Coronary artery (tissue), 2 donors: ENCODE measurements at regions not wholly inside any gene's neighbourhood (a gene's known extent, or its start where the extent isn't known, plus 50 kb on each side); places are given as distances from the start of the nearest gene placed in this dataset.
"Not testable (repeated sequence)": the region's sequence is repeated elsewhere in the genome, so short reads cannot be mapped to it uniquely, and the experiment has no call there.

ENCODE experiments used
- DNase-seq: peaks from one replicate; pipeline ENCODE4 v3.0.0-alpha.2; 2017; ENCODE audit warnings: low spot score
- H3K27ac ChIP-seq, 2 donors: fragments of 200-600 bp; sonication (generic); one replicate each; pipeline ENCODE4 v1.5.1; 2016 to 2019
- H3K4me3 ChIP-seq: fragments of 200-600 bp; sonication (generic); 2 replicates; pipeline ENCODE4 v1.5.1; 2016; ENCODE audit warnings: mild to moderate bottlenecking, moderate library complexity
- TF ChIP-seq, protein P1 (sequence below): fragments of 200-600 bp; sonication (generic); IDR thresholded peaks from one replicate; pipeline ENCODE4 v1.5.1; 2019; ENCODE audit warnings: antibody characterized with exemption

DNA sequence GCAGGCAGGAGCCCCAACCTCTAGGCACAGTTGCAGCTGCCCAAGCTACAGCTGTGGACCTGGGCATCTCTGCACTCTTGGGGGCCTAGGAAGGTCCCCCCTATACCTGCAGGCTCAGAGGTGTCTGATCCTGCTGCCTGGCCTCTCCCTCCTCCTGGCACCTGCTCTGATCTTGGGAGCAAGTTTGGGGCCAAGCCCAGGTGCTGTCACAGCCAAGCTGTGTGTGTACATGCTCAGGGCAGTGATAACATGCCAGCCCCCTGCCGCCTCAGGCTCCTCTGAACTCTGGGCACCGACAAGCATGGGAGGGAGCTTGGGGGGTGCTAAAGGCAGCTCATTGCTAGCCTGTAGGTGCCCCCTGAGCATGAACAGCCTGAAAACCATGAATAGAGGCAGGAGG lies 829.6 kb upstream of the VRK2 start:
- no peak for DNase-seq
- no peak overlapping the region for H3K27ac ChIP-seq

DNA sequence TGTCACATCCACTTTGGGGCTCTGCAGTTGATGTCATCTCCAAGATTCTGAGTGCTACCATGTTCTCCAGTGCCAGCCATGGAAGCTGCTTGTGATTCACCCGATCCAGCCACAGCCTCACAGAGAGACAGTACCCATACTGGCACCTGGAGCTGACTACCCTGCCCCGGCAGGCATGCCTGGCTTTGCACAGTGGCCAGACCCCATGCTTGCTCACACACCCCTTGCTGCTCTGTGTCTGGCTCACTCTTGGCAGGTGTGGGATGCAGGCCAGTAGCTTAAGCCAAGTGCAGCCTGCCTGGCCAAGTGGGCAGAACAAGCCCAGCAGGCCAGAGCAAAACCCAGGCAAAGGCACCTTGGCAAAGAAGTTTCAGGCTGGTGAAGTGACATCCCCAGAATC lies 828.4 kb upstream of the VRK2 start:
- DNase-seq: no peak
- Histone ChIP-seq H3K4me3 (no peak overlapping the region), H3K27ac (no peak overlapping the region)
- TF ChIP-seq, protein P1, sequence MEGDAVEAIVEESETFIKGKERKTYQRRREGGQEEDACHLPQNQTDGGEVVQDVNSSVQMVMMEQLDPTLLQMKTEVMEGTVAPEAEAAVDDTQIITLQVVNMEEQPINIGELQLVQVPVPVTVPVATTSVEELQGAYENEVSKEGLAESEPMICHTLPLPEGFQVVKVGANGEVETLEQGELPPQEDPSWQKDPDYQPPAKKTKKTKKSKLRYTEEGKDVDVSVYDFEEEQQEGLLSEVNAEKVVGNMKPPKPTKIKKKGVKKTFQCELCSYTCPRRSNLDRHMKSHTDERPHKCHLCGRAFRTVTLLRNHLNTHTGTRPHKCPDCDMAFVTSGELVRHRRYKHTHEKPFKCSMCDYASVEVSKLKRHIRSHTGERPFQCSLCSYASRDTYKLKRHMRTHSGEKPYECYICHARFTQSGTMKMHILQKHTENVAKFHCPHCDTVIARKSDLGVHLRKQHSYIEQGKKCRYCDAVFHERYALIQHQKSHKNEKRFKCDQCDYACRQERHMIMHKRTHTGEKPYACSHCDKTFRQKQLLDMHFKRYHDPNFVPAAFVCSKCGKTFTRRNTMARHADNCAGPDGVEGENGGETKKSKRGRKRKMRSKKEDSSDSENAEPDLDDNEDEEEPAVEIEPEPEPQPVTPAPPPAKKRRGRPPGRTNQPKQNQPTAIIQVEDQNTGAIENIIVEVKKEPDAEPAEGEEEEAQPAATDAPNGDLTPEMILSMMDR: no peak

More for the DNA sequence above, 829.6 kb upstream of the VRK2 start:
- H3K4me3 ChIP-seq: no peak overlapping the region
- TF ChIP-seq, protein P1: no peak

- H3K27ac ChIP-seq, DNase-seq, H3K4me3 ChIP-seq: not testable (repeated sequence)
Measured at GRCh38 chr2:57229706-57230105, 816.9 kb upstream of the VRK2 start.

DNA sequence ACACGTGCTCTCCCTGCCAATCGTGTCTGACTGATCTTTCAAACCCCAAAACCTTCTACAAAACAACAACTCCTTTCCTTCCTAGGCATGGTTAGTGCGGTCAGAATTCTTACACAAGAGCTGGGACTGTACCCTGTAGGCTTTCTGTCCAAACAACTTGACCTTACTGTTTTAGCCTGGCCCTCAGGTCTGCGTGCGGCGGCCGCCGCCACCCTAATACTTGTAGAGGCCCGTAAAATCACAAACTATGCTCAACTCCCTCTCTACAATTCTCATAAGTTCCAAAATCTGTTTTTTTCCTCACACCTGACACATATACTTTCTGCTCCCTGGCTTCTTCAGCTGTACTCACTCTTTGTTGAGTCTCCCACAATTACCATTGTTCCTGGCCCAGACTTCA lies 814.3 kb upstream of the VRK2 start:
- not testable (repeated sequence) for H3K27ac ChIP-seq, H3K4me3 ChIP-seq, DNase-seq

- not testable (repeated sequence) for H3K4me3 ChIP-seq, DNase-seq, H3K27ac ChIP-seq
Measured at GRCh38 chr2:57251495-57251894, 795.1 kb upstream of the VRK2 start.

- not testable (repeated sequence) for DNase-seq, H3K4me3 ChIP-seq, H3K27ac ChIP-seq
Measured at GRCh38 chr2:57276408-57276807, 770.2 kb upstream of the VRK2 start.

DNA sequence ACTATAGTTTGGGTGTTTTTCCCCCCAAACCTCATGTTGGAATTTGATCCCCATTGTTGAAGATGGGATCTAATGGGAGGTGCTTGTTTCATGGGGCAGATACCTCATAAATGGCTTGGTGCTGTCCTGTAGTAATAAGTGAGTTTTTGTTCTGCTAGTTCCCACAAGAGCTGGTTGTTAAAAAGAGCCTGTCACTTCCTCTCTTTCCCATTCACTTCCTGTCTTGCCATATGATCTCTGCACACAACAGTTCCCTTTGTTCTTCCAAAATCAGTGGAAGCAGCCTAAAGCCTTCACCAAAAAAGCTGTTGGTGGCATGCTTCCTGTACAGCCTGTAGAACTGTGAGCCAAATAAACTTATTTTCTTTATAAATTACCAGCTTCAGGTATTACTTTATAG lies 768.2 kb upstream of the VRK2 start:
- no peak for DNase-seq
- Histone ChIP-seq H3K4me3 (no peak overlapping the region), H3K27ac (no peak overlapping the region)
- TF ChIP-seq, protein P1: no peak

GRCh38 chr2:57291209-57291608 lies 755.4 kb upstream of the VRK2 start:
- Histone ChIP-seq H3K27ac (no peak overlapping the region), H3K4me3 (no peak overlapping the region)
- no peak for DNase-seq
- TF ChIP-seq, protein P1: no peak

DNA sequence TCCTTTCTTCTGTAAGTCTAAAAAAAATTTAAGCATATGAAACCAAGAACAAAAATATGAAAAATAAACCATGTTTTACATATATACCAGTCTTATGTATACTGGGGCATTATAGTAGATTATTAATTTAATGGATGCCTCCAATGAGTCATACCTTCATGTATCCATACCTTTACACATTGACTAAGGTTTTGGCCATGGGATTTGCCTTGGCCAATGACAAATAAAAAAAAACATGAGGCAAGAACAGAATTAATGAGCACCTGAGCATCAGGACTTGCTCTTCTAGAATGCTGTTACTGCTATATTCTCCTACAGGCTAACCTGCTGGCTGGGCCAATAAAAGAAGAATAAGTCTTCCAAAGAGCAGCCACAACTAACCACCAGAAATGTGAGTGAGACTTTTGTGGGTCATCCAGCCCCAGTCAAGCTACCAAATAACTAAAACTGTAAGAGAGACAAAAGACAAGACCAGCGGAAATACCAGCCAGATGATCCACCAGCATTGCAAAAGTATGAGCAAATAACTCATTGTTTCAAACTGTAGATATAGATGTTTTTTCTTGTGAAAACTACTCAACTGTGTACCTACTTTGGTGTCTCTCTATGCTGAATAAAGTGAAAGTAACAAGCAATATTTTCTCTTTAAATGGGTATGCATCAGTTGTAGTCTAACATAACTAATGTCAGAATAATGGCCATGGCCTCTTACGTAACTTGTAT lies 749.6 kb upstream of the VRK2 start:
- TF ChIP-seq, protein P1: no peak
- no peak for DNase-seq
- Histone ChIP-seq H3K27ac (no peak overlapping the region), H3K4me3 (no peak overlapping the region)
